ENCODE measurements at regions not wholly inside any gene's neighbourhood (a gene's known extent, or its start where the extent isn't known, plus 50 kb on each side); places are given as distances from the start of the nearest gene placed in this dataset.

DNA sequence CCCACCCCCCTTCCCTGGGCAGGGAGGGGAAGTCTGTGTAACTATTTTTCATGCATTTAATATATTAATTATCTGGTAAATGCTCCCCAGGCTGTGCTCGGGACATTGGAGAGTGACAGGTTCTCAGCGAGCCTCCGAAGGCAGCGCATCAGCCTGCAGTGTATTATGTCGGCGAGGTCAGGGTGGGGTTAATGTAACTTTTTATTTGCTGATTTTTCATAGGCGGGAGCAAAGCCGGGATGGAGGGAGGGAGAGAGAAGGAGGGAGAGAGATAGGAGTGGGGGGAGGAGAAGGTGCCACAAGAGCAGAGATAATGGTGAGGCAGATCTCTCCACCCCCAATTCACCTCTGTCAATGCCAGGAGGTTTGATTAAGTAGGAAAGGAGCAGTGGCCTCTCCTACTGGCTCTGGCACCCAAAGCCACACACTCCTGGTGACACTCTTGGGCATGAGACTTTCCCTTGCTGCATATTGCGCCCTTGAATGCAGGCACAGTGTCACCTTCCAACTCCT lies 104.0 kb downstream of the MRM1 start:
- no peaks in the 10 kb centered on the region for H3K36me3 ChIP-seq (ENCODE audit: insufficient read depth, low read length)
- no peaks in the 10 kb centered on the region for H3K9me3 ChIP-seq (ENCODE audit: control insufficient read depth, insufficient read depth, low read length)
- H3K4me1 ChIP-seq (ENCODE audit: insufficient read depth, low read length) = no peaks in the 10 kb centered on the region
- no peak overlapping the region for H3K9ac ChIP-seq (ENCODE audit: low read depth, low read length)

DNA sequence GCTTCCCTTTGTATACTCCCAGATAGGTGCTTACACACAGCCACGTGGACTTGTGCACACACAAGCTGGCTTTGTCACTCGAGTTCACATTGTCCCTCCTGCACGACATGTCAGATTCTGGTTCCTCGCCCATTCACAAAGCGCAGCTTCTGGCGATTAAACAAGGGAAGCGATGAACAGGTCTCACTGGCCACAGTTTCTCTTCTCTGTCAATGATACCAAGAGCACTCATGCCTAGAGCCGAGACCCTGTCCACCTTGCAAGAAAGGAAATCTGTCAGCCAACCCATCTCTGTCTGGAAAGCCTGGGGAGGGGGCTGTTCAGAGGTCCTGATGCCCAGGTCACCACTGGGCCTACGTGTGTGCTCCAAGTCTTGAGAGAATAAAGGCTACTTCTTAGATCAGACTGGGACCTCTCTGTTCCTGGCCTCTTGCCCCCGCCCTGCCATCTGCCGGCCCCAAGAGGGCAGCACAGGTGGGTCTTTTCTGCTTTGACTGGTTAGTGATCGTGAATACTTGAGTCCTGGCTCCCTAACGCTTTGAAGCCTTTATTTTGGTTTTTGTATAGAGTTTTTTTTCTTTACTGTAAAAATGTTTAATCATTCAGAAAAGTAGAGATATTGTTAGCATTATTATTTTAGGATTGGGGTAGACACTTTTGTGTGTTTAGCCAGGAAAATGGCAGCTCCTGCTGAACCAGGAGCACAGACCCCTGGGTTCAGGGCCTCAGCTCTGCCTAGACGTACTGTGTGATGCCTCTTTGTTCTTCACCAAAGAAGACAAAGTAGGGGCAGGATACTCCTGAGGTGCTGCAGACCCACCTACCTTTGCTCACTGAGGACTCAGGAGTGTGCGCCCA lies 104.7 kb downstream of the MRM1 start:
- H3K4me1 ChIP-seq (ENCODE audit: insufficient read depth, low read length) = 0 out of 2 replicates have a peak, but pooled peaks cover 3% of the 10 kb centered on the region
- H3K9ac ChIP-seq (ENCODE audit: low read depth, low read length) = no peak overlapping the region
- H3K9me3 ChIP-seq (ENCODE audit: control insufficient read depth, insufficient read depth, low read length) = no peaks in the 10 kb centered on the region
- H3K36me3 ChIP-seq (ENCODE audit: insufficient read depth, low read length) = no peaks in the 10 kb centered on the region

DNA sequence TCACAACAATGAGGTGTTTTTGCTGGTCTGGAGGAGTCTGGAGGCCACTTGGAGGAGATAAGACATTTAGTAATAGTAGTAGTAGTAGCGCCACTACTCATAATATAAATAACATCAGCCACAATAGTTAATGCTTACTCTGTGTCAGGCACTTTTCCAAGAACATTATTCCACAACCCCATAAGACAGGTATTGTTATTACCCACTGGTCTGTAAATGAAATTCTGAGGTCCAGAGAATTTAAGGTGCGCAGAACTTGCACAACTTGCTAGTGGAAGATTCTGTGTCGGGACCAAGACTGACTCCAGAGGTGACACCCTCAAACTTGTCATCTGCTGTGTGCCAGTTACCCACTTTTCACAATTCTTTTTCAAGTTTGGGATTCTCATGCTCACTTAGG lies 106.5 kb downstream of the MRM1 start:
- H3K36me3 ChIP-seq (ENCODE audit: insufficient read depth, low read length) = no peaks in the 10 kb centered on the region
- 0 out of 2 replicates have a peak, but pooled peaks cover 3% of the 10 kb centered on the region for H3K4me1 ChIP-seq (ENCODE audit: insufficient read depth, low read length)
- no peaks in the 10 kb centered on the region for H3K9me3 ChIP-seq (ENCODE audit: control insufficient read depth, insufficient read depth, low read length)
- no peak overlapping the region for H3K9ac ChIP-seq (ENCODE audit: low read depth, low read length)

DNA sequence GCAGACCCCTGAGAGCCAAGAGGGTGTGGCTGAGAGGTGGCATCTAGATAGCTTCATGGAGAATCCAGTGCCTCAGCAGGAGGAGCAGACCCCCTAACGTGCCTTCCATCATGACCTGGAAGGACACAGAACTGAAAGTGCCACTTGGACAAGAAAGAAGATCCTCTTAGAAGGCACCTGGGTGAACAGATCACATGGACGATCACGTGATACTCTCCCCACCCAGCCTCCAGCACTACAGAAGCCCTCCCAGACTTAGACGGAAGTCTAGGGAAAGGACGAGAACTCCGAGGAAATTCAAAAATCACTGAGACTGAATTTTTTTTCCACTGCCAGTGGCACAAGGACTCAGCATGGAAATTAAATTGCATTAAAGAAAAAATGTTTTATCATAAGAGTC lies 113.4 kb downstream of the MRM1 start:
- Histone ChIP-seq H3K9me3 (ENCODE audit: control insufficient read depth, insufficient read depth, low read length) (no peaks in the 10 kb centered on the region), H3K4me1 (ENCODE audit: insufficient read depth, low read length) (0 out of 2 replicates have a peak, but pooled peaks cover 3% of the 10 kb centered on the region), H3K36me3 (ENCODE audit: insufficient read depth, low read length) (no peaks in the 10 kb centered on the region), H3K9ac (ENCODE audit: low read depth, low read length) (no peak overlapping the region)

DNA sequence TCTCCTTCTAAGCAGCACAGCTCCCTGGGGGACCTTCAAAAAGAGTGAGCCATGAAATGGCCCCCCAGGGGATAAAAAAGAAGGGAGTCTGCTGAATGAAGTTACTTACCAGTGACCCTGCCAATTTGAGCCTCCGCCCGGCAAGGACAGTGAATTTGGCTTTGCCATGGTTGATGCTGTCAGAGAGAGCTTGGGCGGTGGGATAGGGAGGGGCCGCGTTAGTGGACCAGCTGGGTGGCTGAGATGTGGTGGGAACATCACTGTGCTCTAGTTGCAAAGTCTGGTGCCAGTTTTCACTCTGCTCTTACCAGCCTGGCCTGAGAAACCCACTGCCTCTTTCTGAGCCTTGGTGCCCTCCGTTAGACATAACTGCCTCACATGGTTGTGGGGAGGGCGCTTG lies 114.6 kb downstream of the MRM1 start:
- H3K36me3 ChIP-seq (ENCODE audit: insufficient read depth, low read length) = no peaks in the 10 kb centered on the region
- H3K9ac ChIP-seq (ENCODE audit: low read depth, low read length) = no peak overlapping the region
- H3K9me3 ChIP-seq (ENCODE audit: control insufficient read depth, insufficient read depth, low read length) = no peaks in the 10 kb centered on the region
- H3K4me1 ChIP-seq (ENCODE audit: insufficient read depth, low read length) = no peaks in the 10 kb centered on the region

DNA sequence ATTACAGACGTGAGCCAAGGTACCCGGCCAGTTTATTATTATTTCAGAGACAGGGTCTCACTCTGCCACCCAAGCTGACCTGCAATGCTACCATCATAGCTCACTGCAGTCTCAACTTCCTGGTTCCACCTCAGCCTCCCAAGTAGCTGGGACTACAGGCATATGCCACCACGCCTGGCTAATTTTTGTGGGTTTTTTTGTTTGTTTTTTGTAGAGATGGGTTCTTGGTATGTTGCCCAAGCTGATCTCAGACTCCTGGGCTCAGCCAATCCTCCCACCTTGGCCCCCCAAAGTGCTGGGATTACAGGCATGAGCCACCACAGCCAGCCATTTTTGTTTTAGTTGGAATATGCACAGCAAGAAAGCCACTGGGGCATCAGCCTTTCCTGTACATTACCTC lies 115.7 kb downstream of the MRM1 start:
- Histone ChIP-seq H3K4me1 (ENCODE audit: insufficient read depth, low read length) (peaks cover 8% of the 10 kb centered on the region; the same call in 1 of the 2 replicates), H3K9ac (ENCODE audit: low read depth, low read length) (no peak overlapping the region), H3K9me3 (ENCODE audit: control insufficient read depth, insufficient read depth, low read length) (no peaks in the 10 kb centered on the region), H3K36me3 (ENCODE audit: insufficient read depth, low read length) (no peaks in the 10 kb centered on the region)

DNA sequence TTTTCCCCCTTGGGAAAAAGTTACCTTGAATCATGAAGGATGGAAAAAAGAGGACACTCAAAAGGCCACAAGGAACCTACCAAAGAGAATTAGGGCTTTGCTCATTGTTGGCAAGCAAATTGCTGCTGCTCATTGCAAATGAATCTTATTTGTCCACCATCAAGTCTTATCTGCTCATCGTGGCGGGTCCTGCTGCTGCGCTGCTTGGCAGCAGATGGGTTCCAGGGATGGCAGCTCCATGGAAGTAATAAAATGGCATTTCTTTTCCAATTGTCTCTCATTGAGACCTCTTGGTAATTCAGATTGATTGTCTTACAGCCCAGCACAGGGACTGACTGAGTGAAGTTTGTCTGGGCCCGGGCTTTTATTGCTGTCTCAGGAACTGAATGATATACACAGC lies 118.7 kb downstream of the MRM1 start:
- no peaks in the 10 kb centered on the region for H3K9me3 ChIP-seq (ENCODE audit: control insufficient read depth, insufficient read depth, low read length)
- H3K9ac ChIP-seq (ENCODE audit: low read depth, low read length) = no peak overlapping the region
- peaks cover 8% of the 10 kb centered on the region; the same call in 1 of the 2 replicates for H3K4me1 ChIP-seq (ENCODE audit: insufficient read depth, low read length)
- H3K36me3 ChIP-seq (ENCODE audit: insufficient read depth, low read length) = no peaks in the 10 kb centered on the region

DNA sequence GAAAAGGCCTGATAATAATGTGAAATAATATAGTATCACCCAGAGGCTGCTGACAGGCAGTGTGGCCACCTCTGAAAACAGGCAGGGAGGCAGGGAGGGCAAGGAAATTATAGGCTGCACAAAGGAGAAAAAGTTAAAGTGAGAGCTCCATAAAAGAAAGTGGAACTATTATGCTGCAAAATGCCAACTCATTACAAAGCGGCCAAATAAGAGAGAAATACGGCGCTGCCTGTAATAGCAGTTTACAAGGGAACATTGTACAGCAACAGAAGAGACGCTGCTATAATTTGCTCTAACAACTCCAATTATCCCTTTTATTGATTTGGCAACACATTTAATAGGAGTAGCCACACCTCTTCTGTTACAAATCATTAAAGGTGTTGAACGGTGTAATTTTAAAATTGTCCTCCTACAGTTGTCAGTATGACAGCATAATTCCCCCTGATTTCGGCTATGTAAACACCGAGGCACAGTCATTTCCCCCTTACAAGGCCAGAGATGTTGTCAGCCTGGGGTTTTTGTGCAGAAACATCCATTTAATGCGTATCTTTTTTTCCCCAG lies 120.3 kb downstream of the MRM1 start:
- peaks cover 8% of the 10 kb centered on the region; the same call in 1 of the 2 replicates for H3K4me1 ChIP-seq (ENCODE audit: insufficient read depth, low read length)
- no peaks in the 10 kb centered on the region for H3K9me3 ChIP-seq (ENCODE audit: control insufficient read depth, insufficient read depth, low read length)
- no peaks in the 10 kb centered on the region for H3K36me3 ChIP-seq (ENCODE audit: insufficient read depth, low read length)
- peak overlapping the region; percentile 43; the same call in 1 of the 2 replicates for H3K9ac ChIP-seq (ENCODE audit: low read depth, low read length)

DNA sequence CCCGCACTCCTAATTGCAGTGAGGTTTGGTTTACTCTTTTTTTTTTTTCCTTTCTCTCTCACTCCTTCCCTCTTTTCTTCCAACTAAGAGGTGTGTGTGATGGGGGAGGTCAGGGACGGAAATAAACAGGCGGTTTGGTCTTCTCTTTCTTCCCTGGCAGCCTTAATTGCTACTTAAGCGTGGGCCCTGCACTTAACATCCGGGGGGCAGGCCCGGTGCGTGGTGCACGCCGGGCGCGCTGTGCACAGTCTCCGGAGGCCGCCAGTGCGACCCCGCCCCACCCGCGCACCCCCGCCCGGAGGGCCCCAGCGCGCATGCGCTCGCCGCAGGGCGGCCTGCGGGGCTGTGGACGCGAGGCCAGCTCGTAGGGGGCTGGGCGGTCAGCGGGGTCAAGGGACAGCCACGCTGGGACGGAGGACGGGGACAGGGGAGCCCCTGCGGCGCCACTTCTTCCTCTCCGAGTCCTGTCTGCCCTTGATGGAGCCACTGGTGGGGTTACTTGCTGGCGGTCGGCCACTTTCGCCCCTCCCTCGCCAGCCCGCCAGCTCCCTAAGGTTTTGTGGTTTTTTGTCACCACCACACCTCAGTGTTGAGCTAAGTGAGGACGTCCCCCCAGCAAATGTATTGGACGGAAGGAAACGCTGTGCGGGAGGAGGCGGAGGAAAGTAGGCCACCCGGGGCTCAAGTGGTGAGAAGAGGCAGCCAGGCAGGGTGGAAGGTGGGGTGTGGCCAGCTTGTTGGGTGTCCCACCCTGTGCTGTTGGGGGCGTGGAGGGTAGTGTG lies 120.9 kb downstream of the MRM1 start:
- H3K9ac ChIP-seq (ENCODE audit: low read depth, low read length) = peak overlapping the region; percentile 43; the same call in 1 of the 2 replicates
- H3K9me3 ChIP-seq (ENCODE audit: control insufficient read depth, insufficient read depth, low read length) = no peaks in the 10 kb centered on the region
- H3K4me1 ChIP-seq (ENCODE audit: insufficient read depth, low read length) = peaks cover 8% of the 10 kb centered on the region; the same call in 1 of the 2 replicates
- H3K36me3 ChIP-seq (ENCODE audit: insufficient read depth, low read length) = no peaks in the 10 kb centered on the region

DNA sequence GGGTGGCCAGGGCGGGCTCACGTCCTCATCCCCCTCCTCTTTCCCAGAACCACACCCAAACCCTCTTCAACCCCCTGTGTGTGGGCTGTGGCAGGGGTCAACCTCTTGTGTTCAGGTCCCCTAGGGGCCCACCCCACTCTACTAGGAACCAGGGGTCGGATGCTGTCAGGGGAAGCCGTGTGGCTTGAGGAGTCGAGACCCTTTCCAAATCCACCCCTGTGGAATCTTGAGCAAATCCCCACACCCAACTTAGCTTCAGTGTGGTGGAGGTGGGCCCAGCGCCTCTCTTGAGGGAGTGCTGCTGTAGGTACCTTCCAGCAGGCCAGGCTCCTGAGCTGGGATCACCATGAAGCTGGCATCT lies 121.5 kb downstream of the MRM1 start:
- Histone ChIP-seq H3K9me3 (ENCODE audit: control insufficient read depth, insufficient read depth, low read length) (no peaks in the 10 kb centered on the region), H3K4me1 (ENCODE audit: insufficient read depth, low read length) (peaks cover 12% of the 10 kb centered on the region; the same call in 1 of the 2 replicates), H3K9ac (ENCODE audit: low read depth, low read length) (no peak overlapping the region; the same call in 1 of the 2 replicates), H3K36me3 (ENCODE audit: insufficient read depth, low read length) (no peaks in the 10 kb centered on the region)

DNA sequence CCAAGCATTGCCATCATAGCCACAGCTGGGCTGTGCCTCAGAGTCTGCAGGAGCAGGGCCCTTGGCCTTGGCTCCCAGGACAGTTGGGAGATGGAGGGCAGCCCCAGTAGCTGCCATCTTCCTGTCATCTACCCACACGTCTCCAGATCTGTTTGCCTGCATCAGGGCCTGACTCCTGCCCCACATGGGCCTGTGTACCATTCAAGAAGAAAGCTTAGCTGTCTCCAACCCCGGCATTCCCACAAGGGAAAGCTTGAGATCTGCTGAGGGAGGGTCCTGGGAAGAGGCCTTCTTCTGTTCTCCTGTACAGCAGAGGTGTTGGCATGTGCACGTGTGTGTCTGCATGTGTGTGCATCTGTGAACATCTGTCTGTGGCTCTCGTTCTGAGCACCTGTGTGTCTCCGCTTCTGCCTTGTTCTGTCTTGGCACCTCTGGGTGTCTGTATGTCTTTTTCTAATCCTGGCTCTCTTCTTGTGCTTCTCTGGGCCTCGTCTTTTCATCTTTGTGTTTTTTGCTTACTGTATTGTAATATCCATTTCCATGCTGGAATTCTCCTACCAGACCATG lies 122.2 kb downstream of the MRM1 start:
- H3K36me3 ChIP-seq (ENCODE audit: insufficient read depth, low read length) = no peaks in the 10 kb centered on the region
- H3K9ac ChIP-seq (ENCODE audit: low read depth, low read length) = no peak overlapping the region
- H3K9me3 ChIP-seq (ENCODE audit: control insufficient read depth, insufficient read depth, low read length) = no peaks in the 10 kb centered on the region
- H3K4me1 ChIP-seq (ENCODE audit: insufficient read depth, low read length) = peaks cover 13% of the 10 kb centered on the region; the same call in 1 of the 2 replicates

DNA sequence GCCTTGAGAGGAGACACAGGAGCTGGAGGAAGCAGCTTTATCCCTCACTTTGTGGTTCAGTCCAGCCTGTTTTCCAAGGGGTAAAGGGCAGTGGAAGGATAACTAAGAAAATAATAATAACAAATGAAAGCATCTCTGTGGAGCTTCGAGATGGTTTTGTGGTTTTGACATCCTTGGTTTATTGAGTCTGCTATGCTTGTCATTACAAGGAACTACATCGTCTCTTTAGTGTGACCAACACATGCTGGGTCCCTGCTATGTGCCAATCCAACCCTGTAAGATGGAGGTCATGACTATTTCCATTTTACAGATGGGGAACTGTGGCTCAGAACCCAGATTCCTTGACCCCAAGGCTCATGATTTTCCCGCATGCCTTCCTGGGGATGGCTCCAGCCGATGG lies 124.8 kb downstream of the MRM1 start:
- H3K4me1 ChIP-seq (ENCODE audit: insufficient read depth, low read length) = peaks cover 15% of the 10 kb centered on the region
- no peaks in the 10 kb centered on the region for H3K9me3 ChIP-seq (ENCODE audit: control insufficient read depth, insufficient read depth, low read length)
- no peak overlapping the region for H3K9ac ChIP-seq (ENCODE audit: low read depth, low read length)
- H3K36me3 ChIP-seq (ENCODE audit: insufficient read depth, low read length) = no peaks in the 10 kb centered on the region

DNA sequence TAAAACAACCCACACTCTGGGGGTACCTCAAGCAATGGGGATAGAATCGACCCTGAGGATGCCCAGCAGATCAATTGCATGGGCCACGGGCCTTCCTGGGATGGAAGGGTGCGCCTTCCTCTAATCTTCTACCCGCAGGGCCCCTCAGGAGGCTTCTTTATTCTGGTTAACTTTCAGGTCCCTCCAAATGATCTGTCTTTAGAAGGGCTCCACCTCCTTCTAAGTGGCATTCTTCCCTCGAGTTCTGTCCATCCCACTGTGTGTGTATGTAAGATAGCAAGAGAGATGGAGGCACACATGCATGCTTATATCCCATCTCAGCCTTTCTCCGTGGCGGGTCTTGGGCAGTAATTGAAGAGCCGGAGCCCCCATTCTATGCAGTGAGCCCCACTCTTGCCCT lies 125.7 kb downstream of the MRM1 start:
- Histone ChIP-seq H3K4me1 (ENCODE audit: insufficient read depth, low read length) (peaks cover 13% of the 10 kb centered on the region), H3K9ac (ENCODE audit: low read depth, low read length) (no peak overlapping the region), H3K9me3 (ENCODE audit: control insufficient read depth, insufficient read depth, low read length) (no peaks in the 10 kb centered on the region), H3K36me3 (ENCODE audit: insufficient read depth, low read length) (no peaks in the 10 kb centered on the region)

DNA sequence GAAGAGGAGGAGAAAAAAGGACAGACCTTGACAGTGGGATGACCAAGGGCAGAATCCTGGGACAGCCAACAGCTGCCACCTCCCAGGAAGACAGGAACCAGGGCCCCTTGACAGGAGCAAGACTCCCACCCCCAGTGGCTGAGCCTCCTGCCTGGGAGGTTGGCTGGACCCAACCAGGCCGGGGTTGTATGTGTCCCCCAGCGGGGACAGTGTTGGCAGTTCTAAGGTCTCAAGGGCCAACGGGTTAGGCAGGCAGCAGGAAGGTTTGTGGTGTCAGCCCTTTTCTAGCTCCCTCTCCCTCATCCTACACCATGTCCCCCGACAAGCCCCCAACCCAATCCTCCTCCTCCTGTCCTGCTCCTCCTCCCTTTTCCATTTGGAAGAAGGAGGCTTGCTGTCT lies 126.2 kb downstream of the MRM1 start:
- no peaks in the 10 kb centered on the region for H3K36me3 ChIP-seq (ENCODE audit: insufficient read depth, low read length)
- H3K9me3 ChIP-seq (ENCODE audit: control insufficient read depth, insufficient read depth, low read length) = no peaks in the 10 kb centered on the region
- peaks cover 13% of the 10 kb centered on the region for H3K4me1 ChIP-seq (ENCODE audit: insufficient read depth, low read length)
- H3K9ac ChIP-seq (ENCODE audit: low read depth, low read length) = peak overlapping the region; percentile 30; the same call in 1 of the 2 replicates
